ENCODE measurements at regions not wholly inside any gene's neighbourhood (a gene's known extent, or its start where the extent isn't known, plus 50 kb on each side); places are given as distances from the start of the nearest gene placed in this dataset.
"Not testable (repeated sequence)": the region's sequence is repeated elsewhere in the genome, so short reads cannot be mapped to it uniquely, and the experiment has no call there.

- TF ChIP-seq CTCF (IDR thresholded peaks at IDR 0.05) (no peak), EZH2 (IDR thresholded peaks at IDR 0.05; ENCODE audit: borderline replicate concordance, insufficient read depth, low read depth, low read length, poor library complexity, severe bottlenecking) (no peak)
- H3K4me1 ChIP-seq (ENCODE audit: control insufficient read depth in 2 of 2, insufficient read depth in 2 of 2, low read length in 2 of 2): no peaks in the 10 kb centered on the region
- DNase-seq (no peak), ATAC-seq (ENCODE audit: low read depth) (no peak)
- H3K27ac Mint-ChIP-seq: no peak overlapping the region
- no peak overlapping the region for H3K4me2 ChIP-seq (replicated peaks; ENCODE audit: low read depth, low read length, poor library complexity, severe bottlenecking)
- intact Hi-C loops (cut with micrococcal nuclease): no loop called here
- no peaks in the 10 kb centered on the region for H4K20me1 ChIP-seq (ENCODE audit: control insufficient read depth, insufficient read depth, low read length, poor library complexity, severe bottlenecking)
- H3K9me3 ChIP-seq (ENCODE audit: control extremely low read depth in 1 of 3, control insufficient read depth in 2 of 3, insufficient read depth in 1 of 3, low read length in 2 of 3): peaks cover 0 to 9% (median 0%) of the 10 kb centered on the region in 3 donors
- H3K4me3 Mint-ChIP-seq: no peak overlapping the region
- H3K27ac ChIP-seq (ENCODE audit: low read length in 2 of 2): no peak overlapping the region
- ChIA-PET POLR2A (no interaction called here), CTCF (no interaction called here)
- no peaks in the 10 kb centered on the region for H3K79me2 ChIP-seq (ENCODE audit: control insufficient read depth, insufficient read depth, low read length)
- no peaks in the 10 kb centered on the region for H3K36me3 ChIP-seq (replicated peaks in 1 of 2; ENCODE audit: control extremely low read depth in 1 of 2, control insufficient read depth in 1 of 2, extremely low read depth in 1 of 2, insufficient read depth in 2 of 2, low read length in 1 of 2)
- no peak overlapping the region for H3K4me3 ChIP-seq (ENCODE audit: control extremely low read depth in 1 of 5, extremely low read depth in 1 of 5, insufficient read depth in 1 of 5, low read depth in 2 of 5, low read length in 4 of 5)
- H2AFZ ChIP-seq (ENCODE audit: insufficient read depth, low read depth, low read length, poor library complexity, severe bottlenecking): no peak overlapping the region
- 84% methylated on average over 11 of the region's 13 CpGs for WGBS (ENCODE audit: insufficient coverage)
- H3K27me3 ChIP-seq (replicated peaks in 1 of 4; ENCODE audit: control extremely low read depth in 1 of 4, control insufficient read depth in 3 of 4, insufficient read depth in 4 of 4, low read length in 3 of 4): no peaks in the 10 kb centered on the region
- H3K27me3 Mint-ChIP-seq: no peaks in the 10 kb centered on the region
- no peaks in the 10 kb centered on the region for H3K9me3 Mint-ChIP-seq (ENCODE audit: insufficient read depth)
- H3K9ac ChIP-seq (ENCODE audit: low read length): no peak overlapping the region
- H3K4me1 Mint-ChIP-seq: no peaks in the 10 kb centered on the region
Observed at GRCh38 chr9:135384226-135384625, 95.4 kb upstream of the PPP1R26 start.

- H3K4me3 Mint-ChIP-seq; H3K9ac ChIP-seq (ENCODE audit: low read length); H3K27ac ChIP-seq (ENCODE audit: low read length in 2 of 2); H3K4me1 ChIP-seq (ENCODE audit: control insufficient read depth in 2 of 2, insufficient read depth in 2 of 2, low read length in 2 of 2); H3K4me1 Mint-ChIP-seq; CTCF ChIA-PET; H3K27me3 ChIP-seq (replicated peaks in 1 of 4; ENCODE audit: control extremely low read depth in 1 of 4, control insufficient read depth in 3 of 4, insufficient read depth in 4 of 4, low read length in 3 of 4); DNase-seq; H3K27me3 Mint-ChIP-seq; H3K4me2 ChIP-seq (replicated peaks; ENCODE audit: low read depth, low read length, poor library complexity, severe bottlenecking); intact Hi-C loops (cut with micrococcal nuclease); POLR2A ChIA-PET; H2AFZ ChIP-seq (ENCODE audit: insufficient read depth, low read depth, low read length, poor library complexity, severe bottlenecking); H3K9me3 ChIP-seq (ENCODE audit: control extremely low read depth in 1 of 3, control insufficient read depth in 2 of 3, insufficient read depth in 1 of 3, low read length in 2 of 3); H3K27ac Mint-ChIP-seq; ATAC-seq (ENCODE audit: low read depth); H3K4me3 ChIP-seq (ENCODE audit: control extremely low read depth in 1 of 5, extremely low read depth in 1 of 5, insufficient read depth in 1 of 5, low read depth in 2 of 5, low read length in 4 of 5); H3K79me2 ChIP-seq (ENCODE audit: control insufficient read depth, insufficient read depth, low read length); H4K20me1 ChIP-seq (ENCODE audit: control insufficient read depth, insufficient read depth, low read length, poor library complexity, severe bottlenecking); H3K36me3 ChIP-seq (replicated peaks in 1 of 2; ENCODE audit: control extremely low read depth in 1 of 2, control insufficient read depth in 1 of 2, extremely low read depth in 1 of 2, insufficient read depth in 2 of 2, low read length in 1 of 2); H3K9me3 Mint-ChIP-seq (ENCODE audit: insufficient read depth): not testable (repeated sequence)
- WGBS (ENCODE audit: insufficient coverage): 94% methylated on average over 7 of the region's 7 CpGs
Observed at GRCh38 chr9:135384815-135385405, 94.7 kb upstream of the PPP1R26 start.
